OCI-LY3 (cell line): ENCODE measurements at regions not wholly inside any gene's neighbourhood (a gene's known extent, or its start where the extent isn't known, plus 50 kb on each side); places are given as distances from the start of the nearest gene placed in this dataset.

Source experiments
- CTCF ChIP-seq: fragments of 200-600, 300-600 bp; sonication (generic); IDR thresholded peaks from 2 replicates; pipeline ENCODE4 v1.5.1; 2014; ENCODE audit warnings: antibody characterized with exemption, low read length, low read depth
- EZH2phosphoT487 ChIP-seq: fragments of 200-600 bp; shearing (Covaris generic); IDR thresholded peaks from 2 replicates; pipeline ENCODE4 v1.6.1; 2018; ENCODE audit warnings: antibody characterized with exemption, mixed run types, low read depth

GRCh38 chr17:34712481-34713195 lies 133.3 kb downstream of the TMEM132E start:
- TF ChIP-seq CTCF (no peak), EZH2phosphoT487 (no peak)
